GM18507 (cell line): ENCODE measurements at regions not wholly inside any gene's neighbourhood (a gene's known extent, or its start where the extent isn't known, plus 50 kb on each side); places are given as distances from the start of the nearest gene placed in this dataset.

ENCODE experiments used
- DNase-seq: peaks from one replicate; pipeline ENCODE4 v3.0.0; 2011; ENCODE audit warnings: low read depth; ENCODE audit not compliant: insufficient read length; ENCODE audit errors: extremely low spot score
- FAIRE-seq: peaks from 2 replicates; lab custom pipeline; 2011; peaks lifted over from hg19 to GRCh38; lab: Jason Lieb, UNC

DNA sequence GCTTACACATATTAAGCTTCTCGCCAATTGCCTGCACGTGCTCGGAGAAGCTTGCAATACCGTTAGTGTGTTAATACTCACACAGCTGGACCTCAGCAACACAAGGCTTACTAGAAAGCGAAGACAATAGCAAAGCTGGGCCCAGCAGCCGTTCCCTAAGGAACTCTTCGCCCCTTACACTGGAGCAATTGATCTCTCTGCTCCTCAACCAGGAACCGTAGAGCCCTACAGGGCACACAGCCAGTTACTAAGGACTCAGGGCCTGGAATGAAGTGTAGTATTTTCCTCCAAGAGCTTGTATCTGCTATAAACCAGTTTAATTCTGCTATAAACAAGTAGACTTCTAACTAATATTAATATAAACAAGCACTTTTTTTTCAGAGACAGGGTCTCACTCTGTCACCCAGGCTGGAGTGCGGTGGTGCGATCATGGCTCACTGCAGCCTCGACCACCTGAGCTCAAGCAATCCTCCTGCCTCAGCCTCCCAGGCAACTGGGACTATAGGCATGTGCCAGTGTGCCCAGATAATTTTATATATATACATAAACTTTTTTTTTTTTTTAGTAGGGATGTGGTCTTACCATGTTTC is 67.0 kb upstream of the SIMC1 start:
- DNase-seq (no peak), FAIRE-seq (no peak)

DNA sequence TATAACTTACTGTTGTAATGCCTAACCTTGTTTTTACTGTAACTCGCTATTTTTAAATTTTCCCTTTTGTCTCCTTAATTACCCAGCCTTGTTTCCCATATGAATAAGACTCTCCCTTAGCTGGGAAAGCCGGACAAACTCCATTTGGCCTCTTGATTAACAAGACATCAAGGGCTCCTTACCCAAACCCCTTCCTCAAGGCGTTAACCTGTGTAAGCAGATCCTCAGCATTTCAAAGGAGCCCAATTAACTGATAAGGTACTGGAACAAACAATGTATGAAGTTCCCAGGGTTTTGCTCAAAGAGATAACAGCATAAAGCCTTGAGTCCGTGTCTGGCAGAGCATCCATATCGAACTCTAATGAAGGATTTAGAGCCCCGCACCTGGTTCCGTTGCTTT is 66.0 kb upstream of the SIMC1 start:
- FAIRE-seq (no peak), DNase-seq (no peak)

DNA sequence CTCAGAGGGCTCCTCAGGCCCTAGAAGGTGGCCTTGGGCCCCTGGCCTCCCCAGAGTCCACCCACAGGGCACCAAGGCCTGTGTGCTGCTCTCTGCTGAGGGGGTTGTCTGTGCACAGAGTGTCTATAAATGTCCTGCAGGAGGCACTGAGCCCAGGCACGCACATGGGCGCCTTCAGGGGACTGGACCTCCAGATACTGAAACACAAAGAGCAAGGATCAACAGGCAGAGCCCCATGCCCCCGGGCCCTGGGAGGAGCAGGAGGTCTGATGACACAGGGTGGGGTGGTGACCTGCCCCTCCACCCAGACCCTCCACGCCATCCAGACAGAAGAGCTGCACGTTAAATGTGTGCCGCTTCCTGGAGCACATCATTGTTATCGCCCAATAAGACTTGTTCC is 64.6 kb upstream of the SIMC1 start:
- DNase-seq (no peak), FAIRE-seq (no peak)

DNA sequence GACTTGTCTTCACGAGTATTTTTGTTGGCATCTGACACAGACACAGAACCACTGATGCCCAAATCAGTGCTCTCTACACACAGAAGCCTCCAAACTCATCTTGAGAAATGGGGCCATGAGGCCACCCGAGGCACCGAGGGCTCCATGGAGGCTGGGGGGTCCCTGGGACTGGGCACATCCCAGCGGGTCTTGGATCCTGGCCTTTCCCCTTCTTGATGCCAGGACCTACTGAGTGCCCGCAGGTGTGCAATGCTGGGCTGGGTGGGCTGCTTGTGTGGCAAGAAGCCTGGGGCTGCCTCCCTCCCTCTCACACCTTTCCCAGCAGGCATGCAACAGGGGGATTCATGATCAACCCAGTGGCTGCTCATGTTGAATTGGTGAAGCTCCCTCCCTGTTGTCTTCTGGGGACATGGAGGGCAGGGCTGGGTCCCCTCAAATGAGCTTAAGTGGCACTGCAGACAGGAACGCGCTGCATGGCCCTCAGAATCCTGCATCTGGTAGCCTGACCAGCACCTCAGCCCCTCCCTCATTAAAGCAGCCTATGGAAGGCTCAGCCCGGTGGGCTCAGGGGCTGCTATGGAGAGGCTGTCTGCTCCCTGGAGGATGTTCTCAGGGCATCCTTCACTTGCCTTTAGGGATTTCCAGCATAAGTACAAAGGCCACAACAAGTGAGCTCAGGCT is 63.7 kb upstream of the SIMC1 start:
- DNase-seq (no peak), FAIRE-seq (no peak)

DNA sequence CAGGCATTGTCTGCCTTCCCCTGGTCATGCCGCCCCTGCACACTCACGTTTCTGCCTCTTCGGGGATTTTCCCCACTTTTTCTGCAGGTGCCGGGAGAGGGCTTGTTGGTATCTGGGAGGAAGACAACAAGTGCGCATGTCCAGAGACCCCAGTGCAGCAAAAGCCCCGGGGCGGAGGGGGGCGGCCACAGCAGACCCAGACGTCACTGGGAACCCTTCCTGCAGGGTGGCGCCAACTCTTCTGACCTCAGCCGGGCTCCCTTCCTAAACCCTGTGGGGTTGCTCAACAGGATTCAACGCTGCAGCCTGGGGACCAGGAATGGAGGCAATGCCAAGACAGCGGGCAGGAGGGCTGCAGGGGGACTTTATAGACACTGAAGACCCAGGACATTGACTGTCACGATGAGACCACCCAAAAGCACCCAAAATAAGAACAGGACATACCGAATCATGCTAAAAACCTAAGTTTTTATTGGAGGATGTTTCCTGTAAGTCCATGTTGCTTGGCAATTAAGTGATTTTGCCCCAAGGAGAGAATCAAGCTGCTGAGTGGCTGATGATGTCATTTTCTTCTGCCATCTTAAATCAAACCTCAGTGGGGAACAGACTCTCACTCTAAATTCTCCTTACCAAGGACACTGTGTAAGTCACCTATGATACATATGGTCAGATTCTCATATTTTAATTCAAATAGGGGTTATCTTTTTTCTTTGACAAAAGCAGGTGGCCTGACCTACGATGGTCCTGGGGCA is 62.9 kb upstream of the SIMC1 start:
- no peak for FAIRE-seq
- no peak for DNase-seq

DNA sequence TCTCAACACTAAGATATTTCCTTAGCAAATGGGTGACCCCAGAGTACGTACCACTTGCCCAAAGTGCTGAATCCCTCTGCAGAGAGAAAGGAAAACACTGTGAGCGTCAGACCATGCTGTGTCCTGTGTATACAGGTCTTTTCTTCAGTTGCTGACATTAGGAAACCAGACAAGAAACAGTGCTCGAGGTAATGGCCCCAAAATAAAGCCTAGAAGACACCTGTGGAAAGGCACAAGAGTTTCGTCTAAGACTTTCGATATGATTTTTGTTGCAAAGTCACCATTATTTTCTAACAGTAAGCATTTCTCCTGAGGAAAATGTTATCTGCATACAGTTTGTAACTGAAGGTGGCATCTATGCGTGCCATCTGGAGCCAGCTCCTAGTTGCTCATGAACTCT is 62.0 kb upstream of the SIMC1 start:
- DNase-seq (no peak), FAIRE-seq (no peak)

DNA sequence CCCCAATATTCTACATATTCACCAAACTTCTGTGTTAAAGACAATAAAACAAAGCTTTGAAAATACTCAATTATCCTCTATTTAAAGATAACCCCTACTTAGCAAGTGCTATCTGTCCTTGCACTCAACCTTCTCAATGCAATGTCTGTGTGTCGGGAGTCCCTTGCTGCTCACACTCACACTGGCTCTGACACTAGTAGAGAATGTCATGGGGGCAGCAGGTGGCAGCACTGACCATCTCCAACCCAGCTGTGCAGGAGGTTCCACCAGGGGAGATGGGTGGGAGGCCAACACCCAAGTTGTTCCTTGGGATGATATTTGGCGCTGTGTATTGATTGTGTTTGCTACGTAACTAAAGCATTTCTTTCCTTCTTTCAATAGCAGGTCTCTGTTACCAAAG is 59.4 kb upstream of the SIMC1 start:
- no peak for FAIRE-seq

DNA sequence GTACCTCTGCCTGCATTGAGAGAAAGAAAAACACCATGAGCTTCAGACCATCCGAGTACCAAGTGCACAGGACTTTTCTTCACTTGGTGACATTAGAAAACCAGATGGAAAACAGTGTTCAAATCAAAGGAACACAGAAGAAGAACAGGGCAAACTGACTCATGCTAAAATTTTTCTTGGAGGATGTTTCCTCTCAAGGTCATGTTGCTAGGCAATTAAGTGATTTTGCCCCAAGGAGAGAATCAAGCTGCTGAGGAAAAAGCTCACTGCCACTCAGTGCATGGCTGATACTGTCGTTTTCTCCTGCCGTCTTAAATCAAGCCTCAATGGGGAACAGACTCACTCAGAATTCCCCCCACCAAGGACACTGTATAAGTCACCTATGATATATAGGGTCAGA is 57.9 kb upstream of the SIMC1 start:
- FAIRE-seq (no peak), DNase-seq (no peak)

More for the DNA sequence above, 59.4 kb upstream of the SIMC1 start:
- DNase-seq, result no peak

DNA sequence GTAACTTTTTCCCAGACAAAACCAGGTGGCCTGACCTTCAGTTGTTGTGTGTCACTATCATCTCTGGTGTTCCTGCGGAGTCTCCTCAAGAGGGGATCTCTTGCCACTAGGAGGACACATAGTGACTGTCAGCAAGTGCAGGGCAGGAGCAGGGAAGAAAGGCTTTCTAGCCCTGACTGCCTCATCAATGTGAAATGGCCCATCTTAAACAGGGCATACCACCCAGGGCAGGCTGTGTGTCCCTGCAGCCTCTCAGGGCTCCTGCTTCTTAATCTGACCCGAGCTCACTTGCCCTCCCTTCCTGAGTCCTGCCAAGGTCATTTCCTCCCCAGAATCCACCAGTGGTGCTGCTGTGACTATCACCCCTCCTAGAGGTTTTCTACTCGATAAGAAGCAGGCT is 57.4 kb upstream of the SIMC1 start:
- no peak for FAIRE-seq
- DNase-seq, result no peak

DNA sequence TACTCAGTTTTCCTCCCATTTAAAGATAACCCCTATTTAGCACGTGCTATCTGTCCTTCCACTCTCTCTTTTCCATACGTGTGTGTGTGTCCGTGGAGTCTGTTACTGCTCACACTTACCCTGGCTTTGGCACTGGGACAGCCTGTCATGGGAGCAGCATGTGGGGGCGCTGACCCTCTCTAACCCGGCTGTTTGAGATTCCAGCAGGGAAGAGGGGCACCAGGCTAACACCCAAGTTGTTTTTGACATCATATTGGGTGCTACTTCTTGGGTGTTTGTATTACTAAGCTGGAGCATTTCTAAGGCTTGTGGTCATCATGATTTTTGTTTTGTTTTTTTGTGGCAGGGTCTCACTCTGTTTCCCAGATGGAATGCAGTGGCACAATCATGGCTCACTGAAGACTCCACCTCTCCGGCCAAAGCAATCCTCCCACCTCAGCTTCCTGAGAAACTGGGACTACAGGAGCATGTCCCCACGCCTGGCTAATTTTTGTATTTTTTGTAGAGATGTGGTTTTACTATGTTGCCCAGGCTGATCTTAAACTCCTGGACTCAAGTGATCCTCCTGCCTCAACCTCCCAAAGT is 56.9 kb upstream of the SIMC1 start:
- no peak for FAIRE-seq
- DNase-seq, result no peak

DNA sequence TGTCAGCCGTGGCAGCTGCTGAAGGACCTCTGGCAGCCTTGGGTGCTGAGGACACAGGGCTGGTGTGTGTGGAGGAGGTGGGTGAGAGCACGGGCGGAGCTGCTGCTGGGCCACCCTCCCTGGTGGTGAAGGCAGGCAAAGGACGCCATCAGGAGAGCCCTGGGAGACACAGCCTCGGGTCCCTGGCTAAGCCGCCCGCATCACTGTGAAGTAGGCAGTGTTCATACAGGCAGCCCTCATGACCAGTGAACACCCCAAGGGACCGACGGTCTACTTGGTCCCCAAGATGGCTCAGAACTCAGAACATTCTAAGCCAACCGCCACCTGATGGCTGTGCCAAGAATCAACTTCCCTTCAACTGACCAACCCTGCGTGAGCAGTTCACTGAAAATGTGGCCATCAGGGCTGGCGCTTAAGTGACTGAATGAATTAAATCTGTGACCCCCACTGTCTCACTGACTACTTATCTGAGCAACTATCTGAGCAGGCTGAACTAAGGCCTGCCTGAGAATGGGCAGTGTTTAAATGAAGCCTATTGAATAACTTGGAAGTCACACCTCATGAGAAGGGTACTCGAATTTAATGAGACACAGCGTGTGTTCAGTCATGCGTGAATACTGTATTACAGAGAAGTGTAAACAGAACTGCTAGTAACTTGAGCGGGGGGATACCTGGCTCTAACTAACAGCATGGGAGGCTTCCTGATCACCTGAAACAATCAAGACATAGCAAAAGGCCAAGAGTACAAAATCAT is 54.7 kb upstream of the SIMC1 start:
- no peak for DNase-seq
- FAIRE-seq, result no peak

DNA sequence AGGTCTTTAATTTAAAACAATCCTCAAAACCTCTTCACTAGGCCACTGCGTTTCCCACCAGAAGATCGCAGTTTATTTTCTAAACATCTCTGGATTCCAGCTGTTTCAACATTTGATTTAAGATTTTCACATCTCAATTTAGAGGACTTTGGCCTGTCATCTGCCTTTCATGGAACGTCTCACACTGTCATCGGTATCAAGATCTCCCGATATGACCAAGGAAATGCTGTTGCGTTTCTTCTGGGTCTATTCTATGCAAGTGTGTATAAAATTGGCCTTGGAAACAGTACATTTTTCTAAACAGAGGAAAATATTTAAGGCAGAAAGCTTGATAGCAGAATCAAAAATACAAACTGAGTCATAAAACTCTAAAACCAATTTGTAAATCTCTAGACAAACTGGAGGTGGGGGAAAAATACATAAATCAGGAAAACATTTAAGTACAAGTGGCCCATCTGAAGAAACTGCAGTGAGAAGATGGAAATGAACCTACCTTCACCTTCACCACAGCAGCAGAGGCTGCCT is 53.6 kb upstream of the SIMC1 start:
- DNase-seq (no peak), FAIRE-seq (no peak)

DNA sequence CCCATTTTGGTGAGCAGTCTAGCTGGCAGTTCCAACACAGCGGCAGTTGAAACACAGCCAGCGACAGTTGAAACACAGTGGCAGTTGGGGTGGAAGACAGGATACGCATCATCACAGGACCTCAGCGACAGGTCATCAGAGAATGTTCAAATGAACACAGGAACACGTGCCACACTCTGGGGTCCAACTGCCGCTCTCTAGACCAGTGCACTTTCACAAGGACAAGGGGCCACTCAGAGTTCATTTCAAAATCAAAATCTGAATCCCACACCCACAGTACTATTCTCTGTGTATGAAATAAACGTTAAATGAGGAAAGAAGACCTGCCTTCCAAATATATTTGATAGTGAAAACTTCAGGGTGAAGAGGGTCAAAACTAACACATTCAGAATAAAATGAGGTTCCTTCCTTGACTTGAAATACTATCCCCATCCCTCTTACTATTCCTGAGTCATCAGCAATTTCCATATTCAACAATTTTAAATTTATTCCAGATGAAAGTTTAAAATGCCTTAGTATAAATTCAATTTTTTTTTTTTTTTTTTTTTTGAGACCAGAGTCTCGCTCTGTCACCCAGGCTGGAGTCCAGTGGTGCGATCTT is 53.0 kb upstream of the SIMC1 start:
- DNase-seq (no peak), FAIRE-seq (no peak)

DNA sequence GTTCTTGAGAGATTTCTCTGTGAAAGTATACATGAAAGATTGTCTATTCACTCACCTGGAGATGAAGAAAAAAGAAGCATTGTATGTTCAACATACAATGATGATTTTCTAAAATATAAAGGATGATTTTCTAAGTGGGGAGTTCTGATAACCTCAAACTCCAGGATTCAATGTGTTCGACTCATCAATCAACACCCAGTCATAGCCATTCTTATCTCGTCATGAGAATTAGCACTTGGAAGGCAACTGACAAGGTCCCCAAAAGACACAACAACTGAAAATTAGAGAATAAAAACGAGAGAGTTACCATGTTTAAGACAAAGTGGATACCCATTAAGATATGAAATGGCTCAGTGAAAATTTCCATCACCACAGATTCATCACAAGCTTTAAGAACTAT is 52.1 kb upstream of the SIMC1 start:
- DNase-seq (no peak), FAIRE-seq (no peak)

DNA sequence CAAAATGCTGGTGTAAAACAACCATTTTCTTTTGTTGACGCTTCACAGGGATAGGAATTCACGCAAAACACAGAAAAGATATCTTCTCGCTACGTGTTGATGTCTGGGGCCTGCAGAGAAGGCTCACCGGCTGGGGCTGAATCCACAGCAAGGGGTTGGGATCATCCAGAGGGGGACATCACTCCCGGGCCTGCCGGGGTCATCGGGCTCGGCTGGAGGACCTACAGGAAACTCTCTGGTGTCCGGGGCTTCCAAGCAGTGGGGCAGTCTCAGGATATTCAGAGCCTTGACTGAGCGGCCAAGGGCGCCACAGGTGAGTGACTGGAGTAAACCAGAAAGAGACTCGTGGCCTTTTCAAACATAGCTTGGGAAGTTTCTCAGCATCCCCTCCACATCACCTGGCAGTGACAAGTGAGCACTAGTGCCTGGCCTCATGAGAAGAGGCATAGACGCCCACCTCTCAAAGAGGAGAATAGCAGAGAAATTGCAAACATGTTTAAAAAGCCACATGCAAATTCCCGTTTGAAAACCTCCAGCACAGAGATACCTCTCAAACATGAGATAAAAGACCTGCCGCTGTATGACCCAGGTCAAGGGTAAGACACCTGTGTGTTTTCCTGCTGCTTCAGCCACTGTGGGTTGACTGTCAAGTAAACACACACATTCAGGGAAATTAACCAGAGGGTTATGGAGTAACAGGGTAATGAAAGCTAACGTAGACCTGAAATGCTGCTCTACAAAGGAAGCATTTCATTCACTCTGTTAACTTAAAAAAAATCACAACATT is 50.8 kb upstream of the SIMC1 start:
- DNase-seq, result no peak
- FAIRE-seq, result no peak

DNA sequence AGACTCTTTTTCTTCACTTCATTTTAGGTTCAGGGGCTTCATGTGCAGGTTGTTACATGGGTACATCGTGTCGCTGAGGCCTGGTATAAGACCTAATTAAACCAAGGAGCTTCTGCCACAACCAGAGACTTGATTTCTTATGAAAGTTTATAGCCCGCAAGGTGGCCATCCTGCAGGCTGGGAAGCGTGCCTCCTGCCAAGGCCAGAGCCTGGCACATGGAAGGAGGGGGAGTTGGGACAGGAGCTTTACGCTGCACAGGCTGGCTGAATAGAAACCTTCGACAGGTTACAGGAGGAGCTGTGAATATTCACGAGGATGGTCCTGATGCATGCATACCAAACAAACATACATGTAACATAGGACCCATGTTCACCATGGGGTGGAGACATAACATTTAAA is 50.1 kb upstream of the SIMC1 start:
- no peak for DNase-seq
- no peak for FAIRE-seq
